ENCODE measurements at regions not wholly inside any gene's neighbourhood (a gene's known extent, or its start where the extent isn't known, plus 50 kb on each side); places are given as distances from the start of the nearest gene placed in this dataset.
"Not testable (repeated sequence)": the region's sequence is repeated elsewhere in the genome, so short reads cannot be mapped to it uniquely, and the experiment has no call there.

- Histone ChIP-seq H3K4me3 (ENCODE audit: low read length) (no peak overlapping the region), H3K27me3 (ENCODE audit: insufficient read depth, low read length) (no peaks in the 10 kb centered on the region), H3K4me1 (ENCODE audit: insufficient read depth, low read length) (no peaks in the 10 kb centered on the region), H3K9me3 (ENCODE audit: low read depth, low read length) (no peaks in the 10 kb centered on the region)
These were observed 121.9 kb upstream of the NEK6 start for GRCh38 chr9:124135813-124136365.

DNA sequence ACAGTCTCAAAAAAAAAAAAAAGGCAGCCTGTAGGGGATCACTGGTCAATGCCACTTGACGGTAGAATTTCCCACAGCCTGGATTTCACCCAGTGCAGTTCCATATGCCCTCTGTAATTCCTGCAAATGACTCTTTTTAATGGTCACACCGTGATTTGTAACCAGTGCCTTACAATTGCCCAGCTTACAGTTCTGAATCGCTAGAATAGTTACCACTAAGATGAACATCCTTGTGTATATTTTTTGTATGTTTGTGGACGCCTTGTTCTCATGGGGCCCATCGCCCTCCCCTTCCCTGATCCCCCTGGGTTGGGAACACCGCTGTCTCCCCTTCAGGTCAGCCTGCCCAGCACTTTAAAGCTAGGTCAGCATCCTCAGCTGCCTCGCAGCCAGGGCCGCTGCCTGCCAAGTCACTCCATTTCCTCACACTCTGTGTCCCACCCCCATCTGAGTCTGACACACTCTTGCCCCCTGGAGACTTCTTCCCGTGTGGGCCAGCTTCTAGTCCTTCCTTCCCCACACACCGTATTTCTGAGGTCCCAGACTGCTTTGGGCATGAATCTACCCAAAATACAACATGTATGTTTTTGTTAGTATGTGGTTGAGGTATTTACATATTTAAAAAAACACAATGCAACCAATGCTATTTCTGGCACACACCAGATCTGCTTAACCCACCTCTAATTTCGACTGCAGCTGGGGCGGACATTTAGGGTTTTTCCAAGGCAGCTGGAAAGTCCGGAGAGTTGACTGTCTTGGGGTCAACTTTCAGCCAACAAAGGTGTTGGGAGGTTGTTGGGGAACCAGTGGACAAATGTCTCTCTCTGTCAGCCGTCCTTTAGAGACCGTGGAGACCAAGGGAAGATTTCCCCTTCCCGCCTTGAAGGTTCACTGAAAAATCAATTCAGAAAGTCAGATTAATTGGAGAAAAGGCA lies 120.5 kb upstream of the NEK6 start:
- Histone ChIP-seq H3K27me3 (ENCODE audit: insufficient read depth, low read length) (no peaks in the 10 kb centered on the region), H3K4me1 (ENCODE audit: insufficient read depth, low read length) (no peaks in the 10 kb centered on the region), H3K4me3 (ENCODE audit: low read length) (no peak overlapping the region), H3K9me3 (ENCODE audit: low read depth, low read length) (no peaks in the 10 kb centered on the region)

DNA sequence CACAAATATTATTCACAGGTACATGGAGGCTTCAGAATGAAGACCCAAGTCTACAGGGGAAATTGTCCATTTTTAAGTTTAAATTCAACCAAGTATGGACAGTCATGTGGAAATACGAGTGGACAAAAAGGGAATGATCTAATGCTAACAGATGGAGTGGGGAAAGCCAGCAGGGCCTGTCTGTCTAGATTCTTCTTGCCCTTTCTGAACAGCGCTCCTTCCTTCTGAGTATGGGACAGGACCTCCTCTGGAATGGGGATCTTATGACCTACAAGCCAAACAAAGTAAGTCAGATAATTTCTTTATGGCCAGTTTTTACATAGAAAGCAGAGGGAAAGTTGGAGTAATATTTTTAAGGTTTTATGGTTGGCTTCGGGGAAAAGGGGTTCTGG lies 119.8 kb upstream of the NEK6 start:
- H3K4me1 ChIP-seq (ENCODE audit: insufficient read depth, low read length), result no peaks in the 10 kb centered on the region
- no peaks in the 10 kb centered on the region for H3K27me3 ChIP-seq (ENCODE audit: insufficient read depth, low read length)
- H3K9me3 ChIP-seq (ENCODE audit: low read depth, low read length), result no peaks in the 10 kb centered on the region

DNA sequence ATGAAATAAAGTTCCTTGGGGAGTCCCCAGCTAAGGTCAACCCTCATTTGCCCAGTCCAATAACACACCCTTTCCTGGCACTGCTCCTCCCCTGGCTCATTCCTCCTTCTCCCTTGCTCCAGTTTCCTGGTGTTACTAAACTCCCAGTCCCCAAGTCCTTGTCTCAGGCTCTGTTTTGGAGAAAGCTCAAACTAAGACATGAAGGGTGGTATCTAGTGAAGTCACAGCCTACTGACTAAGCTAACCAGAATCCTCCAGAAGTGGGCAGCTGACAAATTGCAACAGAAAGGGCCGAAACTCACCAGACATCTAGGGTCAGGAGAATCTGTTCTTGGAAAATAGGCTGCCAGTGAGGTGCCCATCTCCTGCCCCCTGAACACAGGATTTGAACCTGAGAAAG lies 118.7 kb upstream of the NEK6 start:
- Histone ChIP-seq H3K4me1 (ENCODE audit: insufficient read depth, low read length) (no peaks in the 10 kb centered on the region), H3K9me3 (ENCODE audit: low read depth, low read length) (no peaks in the 10 kb centered on the region), H3K4me3 (ENCODE audit: low read length) (no peak overlapping the region), H3K27me3 (ENCODE audit: insufficient read depth, low read length) (no peaks in the 10 kb centered on the region)

More for the DNA sequence above, 119.8 kb upstream of the NEK6 start:
- no peak overlapping the region for H3K4me3 ChIP-seq (ENCODE audit: low read length)

GRCh38 chr9:124140941-124141568 lies 116.7 kb upstream of the NEK6 start:
- no peaks in the 10 kb centered on the region for H3K9me3 ChIP-seq (ENCODE audit: low read depth, low read length)
- H3K27me3 ChIP-seq (ENCODE audit: insufficient read depth, low read length), result no peaks in the 10 kb centered on the region
- H3K4me1 ChIP-seq (ENCODE audit: insufficient read depth, low read length), result peaks cover 3% of the 10 kb centered on the region
- H3K4me3 ChIP-seq (ENCODE audit: low read length), result no peak overlapping the region

GRCh38 chr9:124144561-124145123 lies 113.1 kb upstream of the NEK6 start:
- H3K9me3 ChIP-seq (ENCODE audit: low read depth, low read length); H3K4me1 ChIP-seq (ENCODE audit: insufficient read depth, low read length); H3K4me3 ChIP-seq (ENCODE audit: low read length); H3K27me3 ChIP-seq (ENCODE audit: insufficient read depth, low read length): not testable (repeated sequence)

DNA sequence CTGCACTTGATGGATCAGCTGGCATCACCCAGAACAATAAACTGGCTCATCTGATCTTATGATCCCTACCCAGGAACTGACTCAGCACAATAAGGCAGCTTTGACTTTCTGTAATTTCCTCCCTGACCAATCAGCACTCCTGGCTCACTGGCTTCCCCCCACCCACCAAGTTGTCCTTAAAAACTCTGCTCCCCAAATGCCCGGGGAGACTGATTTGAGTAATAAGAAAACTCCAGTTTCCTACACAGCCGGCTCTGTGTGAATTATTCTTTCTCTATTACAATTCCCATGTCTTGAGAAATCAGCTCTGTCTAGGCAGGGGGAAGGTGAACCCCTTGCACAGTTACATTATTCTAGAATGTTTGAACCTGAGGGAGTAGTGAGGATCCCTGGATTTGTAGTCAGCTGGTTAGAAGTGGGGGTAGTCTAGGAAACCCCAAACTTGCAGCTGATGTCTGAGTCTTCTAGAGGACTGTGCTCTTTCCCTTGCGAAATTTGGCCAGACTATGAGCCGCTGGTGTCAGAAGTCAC lies 111.7 kb upstream of the NEK6 start:
- Histone ChIP-seq H3K27me3 (ENCODE audit: insufficient read depth, low read length) (no peaks in the 10 kb centered on the region), H3K4me1 (ENCODE audit: insufficient read depth, low read length) (peaks cover 3% of the 10 kb centered on the region), H3K4me3 (ENCODE audit: low read length) (no peak overlapping the region), H3K9me3 (ENCODE audit: low read depth, low read length) (no peaks in the 10 kb centered on the region)

- Histone ChIP-seq H3K4me1 (ENCODE audit: insufficient read depth, low read length) (peaks cover 3% of the 10 kb centered on the region), H3K4me3 (ENCODE audit: low read length) (no peak overlapping the region), H3K9me3 (ENCODE audit: low read depth, low read length) (no peaks in the 10 kb centered on the region), H3K27me3 (ENCODE audit: insufficient read depth, low read length) (no peaks in the 10 kb centered on the region)
These were observed 107.8 kb upstream of the NEK6 start for GRCh38 chr9:124149992-124150391.

DNA sequence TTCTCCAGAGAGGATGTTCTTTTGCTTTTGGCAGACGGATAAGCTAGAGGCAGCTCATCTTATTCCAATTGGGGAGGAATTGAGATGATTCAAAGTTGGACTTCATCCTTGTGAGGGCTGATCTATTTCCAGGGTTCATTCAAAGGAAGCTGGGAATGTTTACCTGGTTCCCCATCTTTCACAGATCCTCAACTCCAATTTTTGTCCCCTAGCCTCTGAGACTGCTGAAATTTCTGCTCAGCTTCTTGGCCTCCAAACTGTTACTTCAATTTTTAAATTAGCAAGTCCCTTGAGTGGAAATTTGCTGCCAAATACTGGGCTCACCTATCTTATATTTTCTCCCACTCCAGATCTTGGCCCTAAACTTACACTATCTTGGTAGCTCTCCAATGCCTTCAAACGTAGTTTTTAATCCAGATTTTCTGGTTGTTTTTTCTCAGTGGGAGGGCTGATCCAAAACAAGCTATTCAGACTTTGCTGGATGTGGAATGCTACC lies 93.9 kb upstream of the NEK6 start:
- peaks cover 8% of the 10 kb centered on the region for H3K27me3 ChIP-seq (ENCODE audit: insufficient read depth, low read length)
- H3K9me3 ChIP-seq (ENCODE audit: low read depth, low read length), result no peaks in the 10 kb centered on the region
- no peaks in the 10 kb centered on the region for H3K4me1 ChIP-seq (ENCODE audit: insufficient read depth, low read length)
- no peak overlapping the region for H3K4me3 ChIP-seq (ENCODE audit: low read length)

DNA sequence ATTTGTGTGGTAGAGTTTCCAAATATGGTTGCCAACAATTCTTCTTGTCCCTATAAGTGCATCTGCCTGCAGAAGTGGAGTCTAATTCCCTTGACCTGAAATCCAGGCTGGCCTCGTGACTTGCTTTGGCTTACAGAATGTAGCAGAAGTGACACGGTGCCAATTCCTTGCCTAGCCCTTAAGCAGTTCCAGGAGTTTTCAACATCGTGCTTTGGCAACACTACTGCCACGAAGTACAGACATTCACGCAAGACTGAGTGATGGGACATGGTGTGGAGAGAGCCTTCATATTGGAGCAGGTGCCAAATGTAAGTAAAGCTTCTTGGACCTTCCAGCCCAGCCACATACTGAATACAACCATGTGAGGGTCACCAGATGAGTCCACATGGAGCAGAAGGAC lies 92.9 kb upstream of the NEK6 start:
- Histone ChIP-seq H3K27me3 (ENCODE audit: insufficient read depth, low read length) (peaks cover 8% of the 10 kb centered on the region), H3K4me1 (ENCODE audit: insufficient read depth, low read length) (no peaks in the 10 kb centered on the region), H3K9me3 (ENCODE audit: low read depth, low read length) (no peaks in the 10 kb centered on the region), H3K4me3 (ENCODE audit: low read length) (no peak overlapping the region)

GRCh38 chr9:124174433-124174832 lies 83.3 kb upstream of the NEK6 start:
- H3K4me3 ChIP-seq (ENCODE audit: low read length), result no peak overlapping the region
- peaks cover 12% of the 10 kb centered on the region for H3K4me1 ChIP-seq (ENCODE audit: insufficient read depth, low read length)
- H3K9me3 ChIP-seq (ENCODE audit: low read depth, low read length), result no peaks in the 10 kb centered on the region
- H3K27me3 ChIP-seq (ENCODE audit: insufficient read depth, low read length), result no peaks in the 10 kb centered on the region

- not testable (repeated sequence) for H3K4me3 ChIP-seq (ENCODE audit: low read length); H3K27me3 ChIP-seq (ENCODE audit: insufficient read depth, low read length)
- H3K4me1 ChIP-seq (ENCODE audit: insufficient read depth, low read length), result peaks cover 12% of the 10 kb centered on the region
These were observed 80.2 kb upstream of the NEK6 start for GRCh38 chr9:124177522-124177921.

GRCh38 chr9:124179196-124180071 lies 78.3 kb upstream of the NEK6 start:
- Histone ChIP-seq H3K27me3 (ENCODE audit: insufficient read depth, low read length) (no peaks in the 10 kb centered on the region), H3K4me1 (ENCODE audit: insufficient read depth, low read length) (peaks cover 5% of the 10 kb centered on the region), H3K4me3 (ENCODE audit: low read length) (no peak overlapping the region), H3K9me3 (ENCODE audit: low read depth, low read length) (no peaks in the 10 kb centered on the region)

More at GRCh38 chr9:124177522-124177921, 80.2 kb upstream of the NEK6 start:
- H3K9me3 ChIP-seq (ENCODE audit: low read depth, low read length), result not testable (repeated sequence)

GRCh38 chr9:124180557-124180956 lies 77.2 kb upstream of the NEK6 start:
- no peaks in the 10 kb centered on the region for H3K9me3 ChIP-seq (ENCODE audit: low read depth, low read length)
- H3K4me3 ChIP-seq (ENCODE audit: low read length), result no peak overlapping the region
- no peaks in the 10 kb centered on the region for H3K27me3 ChIP-seq (ENCODE audit: insufficient read depth, low read length)
- no peaks in the 10 kb centered on the region for H3K4me1 ChIP-seq (ENCODE audit: insufficient read depth, low read length)
